B cell (primary cell): ENCODE measurements at regions not wholly inside any gene's neighbourhood (a gene's known extent, or its start where the extent isn't known, plus 50 kb on each side); places are given as distances from the start of the nearest gene placed in this dataset.

Experiments
- ATAC-seq: fragments of 200-7000 bp; cut with Tn5 transposase; one replicate; pipeline ENCODE4 v1.10.0; 2021; ENCODE audit warnings: low read depth, mild to moderate bottlenecking, moderate number of reproducible peaks, moderate library complexity
- CTCF ChIA-PET: fragments of 350-600 bp; sonication (Branson Sonifier 250); formaldehyde crosslinking; loops from one replicate; lab custom pipeline; 2021; ENCODE audit warnings: antibody characterized with exemption, inconsistent platforms; lab: Charles Lee
- POLR2A ChIA-PET: fragments of 350-600 bp; sonication (Branson Sonifier 250); formaldehyde crosslinking; loops from one replicate; lab custom pipeline; 2021; ENCODE audit warnings: antibody characterized with exemption; lab: Charles Lee
- DNase-seq: peaks from one replicate; pipeline ENCODE4 v3.0.0; 2013
- H2AFZ ChIP-seq: 2 replicates; pipeline ENCODE4 v1.6.1; 2012; ENCODE audit warnings: mild to moderate bottlenecking, low read depth, low read length; ENCODE audit not compliant: insufficient read depth, poor library complexity, severe bottlenecking
- H3K27ac ChIP-seq, 2 donors: 1 replicate in 1 of 2; 2 replicates in 1 of 2; pipeline ENCODE4 v1.5.1; 2012 to 2013; ENCODE audit warnings: low read length in 2 of 2, mild to moderate bottlenecking in 2 of 2, moderate library complexity in 1 of 2
- H3K27me3 ChIP-seq, 4 experiments: fragments of 200-600 bp in 1 of 4; sonication (generic) in 1 of 4; replicated peaks in 1 of 4; 1 replicate in 2 of 4; 2 replicates in 2 of 4; pipeline versions ENCODE4 v1.6.1 to v1.7.0; 2013 to 2016; ENCODE audit warnings: low read length in 3 of 4, mild to moderate bottlenecking in 2 of 4, mixed read lengths in 1 of 4, moderate library complexity in 1 of 4; ENCODE audit not compliant: insufficient read depth in 4 of 4, control insufficient read depth in 3 of 4; ENCODE audit errors: control extremely low read depth in 1 of 4
- H3K36me3 ChIP-seq, 2 experiments: replicated peaks in 1 of 2; 1 replicate in 1 of 2; 2 replicates in 1 of 2; pipeline versions ENCODE4 v1.6.1 to v1.7.1; 2013; ENCODE audit warnings: low read length in 1 of 2; ENCODE audit not compliant: insufficient read depth in 2 of 2, control insufficient read depth in 1 of 2; ENCODE audit errors: control extremely low read depth in 1 of 2, extremely low read depth in 1 of 2
- H3K4me1 ChIP-seq, 2 donors: fragments of 200-600 bp in 1 of 2; sonication (generic) in 1 of 2; 1 replicate in 1 of 2; 2 replicates in 1 of 2; pipeline versions ENCODE4 v1.5.1 to v1.6.1; 2013 to 2017; ENCODE audit warnings: low read length in 2 of 2; ENCODE audit not compliant: control insufficient read depth in 2 of 2, insufficient read depth in 2 of 2
- H3K4me2 ChIP-seq: replicated peaks from 2 replicates; pipeline ENCODE3; 2012; ENCODE audit warnings: mild to moderate bottlenecking, low read depth, low read length; ENCODE audit not compliant: poor library complexity, severe bottlenecking
- H3K4me3 ChIP-seq, 5 experiments: fragments of 200-600 bp in 1 of 5; sonication (generic) in 1 of 5; 1 replicate in 3 of 5; 2 replicates in 2 of 5; pipeline versions ENCODE4 v1.5.1 to v1.7.0; 2011 to 2016; ENCODE audit warnings: low read length in 4 of 5, mild to moderate bottlenecking in 4 of 5, low read depth in 2 of 5, control low read depth in 1 of 5, moderate library complexity in 1 of 5; ENCODE audit not compliant: insufficient read depth in 1 of 5; ENCODE audit errors: control extremely low read depth in 1 of 5, extremely low read depth in 1 of 5
- H3K79me2 ChIP-seq: fragments of 200-600 bp; sonication (generic); one replicate; pipeline ENCODE4 v1.6.0; 2016; ENCODE audit warnings: low read length; ENCODE audit not compliant: control insufficient read depth, insufficient read depth
- H3K9ac ChIP-seq: fragments of 200-600 bp; sonication (generic); 2 replicates; pipeline ENCODE4 v1.6.1; 2017; ENCODE audit warnings: mild to moderate bottlenecking, low read length, moderate library complexity
- H3K9me3 ChIP-seq, 3 donors: one replicate each; pipeline versions ENCODE4 v1.6.1 to v1.7.1; 2013; ENCODE audit warnings: low read length in 2 of 3; ENCODE audit not compliant: control insufficient read depth in 2 of 3, insufficient read depth in 1 of 3; ENCODE audit errors: control extremely low read depth in 1 of 3
- H4K20me1 ChIP-seq: 2 replicates; pipeline ENCODE4 v1.6.0; 2012; ENCODE audit warnings: mild to moderate bottlenecking, low read length; ENCODE audit not compliant: insufficient read depth, control insufficient read depth, poor library complexity, severe bottlenecking
- H3K27ac Mint-ChIP-seq: one replicate; pipeline ENCODE4 v1.8.0; 2021; ENCODE audit warnings: mixed read lengths
- H3K27me3 Mint-ChIP-seq: one replicate; pipeline ENCODE4 v1.8.0; 2021; ENCODE audit warnings: mixed read lengths
- H3K4me1 Mint-ChIP-seq: one replicate; pipeline ENCODE4 v1.8.0; 2021; ENCODE audit warnings: mixed read lengths
- H3K4me3 Mint-ChIP-seq: one replicate; pipeline ENCODE4 v1.8.0; 2021; ENCODE audit warnings: mixed read lengths
- H3K9me3 Mint-ChIP-seq: one replicate; pipeline ENCODE4 v1.8.0; 2022; ENCODE audit warnings: mixed read lengths; ENCODE audit not compliant: insufficient read depth
- CTCF ChIP-seq: fragments of 200-600 bp; IDR thresholded peaks from one replicate; pipeline ENCODE4 v1.8.0; 2022; ENCODE audit warnings: antibody characterized with exemption, mild to moderate bottlenecking
- EZH2 ChIP-seq: IDR thresholded peaks from 2 replicates; pipeline ENCODE4 v1.6.1; 2012; ENCODE audit warnings: borderline replicate concordance, low read depth, mild to moderate bottlenecking, moderate library complexity, low read length; ENCODE audit not compliant: insufficient read depth, poor library complexity, severe bottlenecking
- WGBS: methylation state at CpG from one replicate; pipeline ENCODE4 v1.1.5; 2013; ENCODE audit warnings: missing lambda C conversion rate; ENCODE audit not compliant: insufficient coverage; 5-methylcytosine and 5-hydroxymethylcytosine counted together
- intact Hi-C: fragments of 100-400 bp; cut with micrococcal nuclease; formaldehyde crosslinking; loops from one replicate; pipeline ENCODE4 v1.10.0; 2022

GRCh38 chr9:129331493-129331765 lies 153.4 kb upstream of the IER5L start:
- peaks cover 35% of the 10 kb centered on the region for H3K27me3 Mint-ChIP-seq
- WGBS, result 100% methylated on average over 3 of the region's 4 CpGs
- CTCF ChIA-PET, result interaction anchor here (0.6 kb wide), 1 partner anchor 158 kb away, joined by 3 read pairs; no protein-coding TSS in a partner anchor
- TF ChIP-seq EZH2 (no peak), CTCF (no peak)
- Histone ChIP-seq H3K27ac (no peak overlapping the region), H3K79me2 (no peaks in the 10 kb centered on the region), H3K9me3 (peaks cover 0 to 43% (median 5%) of the 10 kb centered on the region in 3 donors), H3K4me3 (no peak overlapping the region), H3K27me3 (peaks cover 0 to 29% (median 11%) of the 10 kb centered on the region in 4 experiments), H3K4me2 (no peak overlapping the region), H3K4me1 (peaks cover 22 to 34% of the 10 kb centered on the region in 2 donors), H4K20me1 (no peaks in the 10 kb centered on the region), H3K9ac (no peak overlapping the region), H3K36me3 (no peaks in the 10 kb centered on the region), H2AFZ (no peak overlapping the region)
- POLR2A ChIA-PET, result no interaction called here
- H3K9me3 Mint-ChIP-seq, result peaks cover 2% of the 10 kb centered on the region
- H3K4me3 Mint-ChIP-seq, result no peak overlapping the region
- H3K27ac Mint-ChIP-seq, result no peak overlapping the region
- intact Hi-C loops, result no loop called here
- DNase-seq (no peak), ATAC-seq (no peak)
- H3K4me1 Mint-ChIP-seq, result peaks cover 22% of the 10 kb centered on the region

- no peak for DNase-seq
- no peak overlapping the region for H3K27ac Mint-ChIP-seq
- POLR2A ChIA-PET, result no interaction called here
- CTCF ChIA-PET, result interaction anchor here (0.6 kb wide), 1 partner anchor 158 kb away, joined by 3 read pairs; no protein-coding TSS in a partner anchor
- Histone ChIP-seq H3K79me2 (no peaks in the 10 kb centered on the region), H3K4me1 (peaks cover 17 to 29% of the 10 kb centered on the region in 2 donors), H2AFZ (no peak overlapping the region), H3K27ac (no peak overlapping the region), H3K27me3 (peaks cover 0 to 24% (median 9%) of the 10 kb centered on the region in 4 experiments), H3K9me3 (peaks cover 0 to 38% (median 5%) of the 10 kb centered on the region in 3 donors), H3K9ac (no peak overlapping the region), H3K36me3 (no peaks in the 10 kb centered on the region), H3K4me2 (no peak overlapping the region), H3K4me3 (no peak overlapping the region), H4K20me1 (no peaks in the 10 kb centered on the region)
- H3K4me3 Mint-ChIP-seq, result no peak overlapping the region
- peaks cover 32% of the 10 kb centered on the region for H3K27me3 Mint-ChIP-seq
- peaks cover 2% of the 10 kb centered on the region for H3K9me3 Mint-ChIP-seq
- no peak for TF ChIP-seq CTCF
- no peak for TF ChIP-seq EZH2
- peaks cover 18% of the 10 kb centered on the region for H3K4me1 Mint-ChIP-seq
- 100% methylated on average over 1 of the region's 4 CpGs for WGBS
- no peak for ATAC-seq
- intact Hi-C loops, result no loop called here
Measured at GRCh38 chr9:129330711-129331492, 152.8 kb upstream of the IER5L start.
